Karpas-422 (cell line): ENCODE measurements at regions not wholly inside any gene's neighbourhood (a gene's known extent, or its start where the extent isn't known, plus 50 kb on each side); places are given as distances from the start of the nearest gene placed in this dataset.

Source experiments
- DNase-seq: peaks from one replicate; pipeline ENCODE4 v3.0.0-alpha.2; 2015
- H2AFZ ChIP-seq: fragments of 200-600 bp; sonication (generic); 2 replicates; pipeline ENCODE4 v1.6.1; 2014; ENCODE audit warnings: antibody characterized with exemption, low read length, mixed read lengths
- H3K27ac ChIP-seq: fragments of 200-600 bp; sonication (generic); 2 replicates; pipeline ENCODE4 v1.5.1; 2014; ENCODE audit warnings: mild to moderate bottlenecking, low read length, moderate library complexity
- H3K27me3 ChIP-seq: fragments of 200-600 bp; sonication (generic); 2 replicates; pipeline ENCODE4 v1.6.1; 2014; ENCODE audit warnings: low read length, mixed read lengths
- H3K36me3 ChIP-seq: fragments of 200-600 bp; sonication (generic); 2 replicates; pipeline ENCODE4 v1.6.1; 2014; ENCODE audit warnings: low read length, mixed read lengths; ENCODE audit not compliant: insufficient read depth
- H3K4me1 ChIP-seq: fragments of 200-600 bp; sonication (generic); 2 replicates; pipeline ENCODE4 v1.6.1; 2014; ENCODE audit warnings: mild to moderate bottlenecking, low read length, mixed read lengths
- H3K4me2 ChIP-seq: fragments of 200-600 bp; sonication (generic); 2 replicates; pipeline ENCODE4 v1.6.1; 2014; ENCODE audit warnings: low read length, low read depth, mild to moderate bottlenecking; ENCODE audit not compliant: poor library complexity, severe bottlenecking
- H3K4me3 ChIP-seq: fragments of 200-600 bp; sonication (generic); 2 replicates; pipeline ENCODE4 v1.5.1; 2014; ENCODE audit warnings: mild to moderate bottlenecking, antibody characterized with exemption, low read length, mixed read lengths
- H3K79me2 ChIP-seq: fragments of 200-600 bp; sonication (generic); 2 replicates; pipeline ENCODE4 v1.6.1; 2014; ENCODE audit warnings: mild to moderate bottlenecking, low read length, mixed read lengths
- H3K9ac ChIP-seq: fragments of 200-600 bp; sonication (generic); 2 replicates; pipeline ENCODE4 v1.6.0; 2014; ENCODE audit warnings: low read length
- H3K9me2 ChIP-seq: fragments of 200-600 bp; sonication (generic), shearing (Covaris generic); replicated peaks from 2 replicates; pipeline ENCODE4 v1.6.0; 2014; ENCODE audit warnings: mild to moderate bottlenecking, low read length, moderate library complexity; ENCODE audit not compliant: insufficient read depth
- H3K9me3 ChIP-seq: fragments of 300-700, 200-600 bp; sonication (generic); 2 replicates; pipeline ENCODE4 v1.6.1; 2014; ENCODE audit warnings: low read length, mixed read lengths
- H4K20me1 ChIP-seq: fragments of 200-600 bp; sonication (generic); 2 replicates; pipeline ENCODE4 v1.6.1; 2014; ENCODE audit warnings: mild to moderate bottlenecking, antibody characterized with exemption, low read length, low read depth; ENCODE audit not compliant: insufficient read depth

DNA sequence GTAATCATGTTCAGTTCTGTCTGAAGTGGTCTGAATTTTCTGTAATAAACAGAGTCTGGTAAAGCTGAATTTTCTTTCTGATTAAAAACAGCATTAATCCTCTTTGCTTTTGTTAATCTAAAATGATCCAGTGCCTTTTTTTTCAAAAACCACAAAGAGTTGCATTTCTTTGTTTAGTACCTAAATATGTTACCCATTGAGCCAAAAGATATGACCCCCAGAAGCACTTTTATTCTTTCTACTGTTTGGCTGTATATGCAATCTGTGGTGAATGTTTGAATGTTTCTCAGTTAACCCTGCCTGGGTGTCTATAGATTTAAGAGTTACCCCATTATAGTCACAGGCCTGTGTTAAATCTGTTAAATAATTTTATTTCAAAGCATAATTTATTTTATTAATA lies 394.8 kb downstream of the PTPRC start:
- no peaks in the 10 kb centered on the region for H3K79me2 ChIP-seq

GRCh38 chr1:199038156-199038555 lies 399.3 kb downstream of the PTPRC start:
- H3K79me2 ChIP-seq, result no peaks in the 10 kb centered on the region
- no peak overlapping the region for H3K4me3 ChIP-seq
- no peak overlapping the region for H3K4me2 ChIP-seq
- no peaks in the 10 kb centered on the region for H3K9me3 ChIP-seq
- no peaks in the 10 kb centered on the region for H3K27me3 ChIP-seq
- DNase-seq, result no peak
- no peaks in the 10 kb centered on the region for H4K20me1 ChIP-seq
- no peak overlapping the region for H3K9ac ChIP-seq
- no peak overlapping the region for H3K27ac ChIP-seq
- H3K9me2 ChIP-seq, result no peaks in the 10 kb centered on the region
- H3K4me1 ChIP-seq, result peaks cover 3% of the 10 kb centered on the region; the same call in 1 of the 2 replicates
- H2AFZ ChIP-seq, result no peak overlapping the region
- no peaks in the 10 kb centered on the region for H3K36me3 ChIP-seq

More for the DNA sequence above, 394.8 kb downstream of the PTPRC start:
- H3K4me2 ChIP-seq, result no peak overlapping the region
- H3K9me2 ChIP-seq, result no peaks in the 10 kb centered on the region
- no peaks in the 10 kb centered on the region for H3K4me1 ChIP-seq
- no peaks in the 10 kb centered on the region for H3K9me3 ChIP-seq
- H3K27me3 ChIP-seq, result no peaks in the 10 kb centered on the region
- no peaks in the 10 kb centered on the region for H4K20me1 ChIP-seq
- no peaks in the 10 kb centered on the region for H3K36me3 ChIP-seq
- no peak overlapping the region for H3K9ac ChIP-seq
- no peak for DNase-seq
- H2AFZ ChIP-seq, result no peak overlapping the region
- no peak overlapping the region for H3K4me3 ChIP-seq
- no peak overlapping the region for H3K27ac ChIP-seq

DNA sequence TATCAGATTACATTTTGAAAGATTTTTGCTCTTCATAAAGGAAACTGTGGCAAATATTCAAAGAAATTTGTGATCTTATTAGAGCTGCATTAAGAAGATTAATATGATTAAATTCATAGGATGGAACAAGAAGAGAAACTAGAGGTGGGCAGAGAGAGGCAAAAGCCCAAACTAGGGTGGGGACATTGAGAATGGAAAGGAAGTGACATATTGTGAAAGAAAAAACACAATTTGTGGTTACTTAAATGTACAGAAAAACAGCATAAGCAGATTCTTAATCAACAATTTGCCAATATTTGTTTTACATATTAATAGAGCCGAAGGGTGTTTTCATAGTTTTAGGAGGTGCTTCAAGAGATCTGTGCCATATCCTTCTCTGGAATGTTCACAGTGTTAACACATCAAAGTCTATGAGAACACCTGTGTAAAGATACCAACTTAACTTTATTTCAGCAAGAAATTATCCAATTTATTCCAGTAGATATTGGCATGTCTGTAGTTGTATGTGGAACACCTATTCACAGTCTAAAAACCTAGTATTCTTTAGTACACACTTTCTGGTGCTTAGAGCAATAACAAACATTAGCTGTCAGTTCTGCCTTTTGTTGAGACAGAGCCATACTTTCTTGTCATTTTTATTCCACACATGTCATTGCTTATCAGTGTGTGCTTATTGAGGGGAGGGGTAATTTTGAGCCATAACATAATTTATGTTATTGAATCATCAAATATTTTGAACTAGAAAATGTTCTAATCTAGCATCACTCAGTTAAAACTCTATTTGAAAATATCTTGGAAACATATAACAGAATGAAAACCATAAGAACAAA lies 401.5 kb downstream of the PTPRC start:
- Histone ChIP-seq H4K20me1 (no peaks in the 10 kb centered on the region), H2AFZ (no peak overlapping the region)

GRCh38 chr1:199041173-199041914 lies 402.5 kb downstream of the PTPRC start:
- Histone ChIP-seq H3K27ac (no peak overlapping the region), H3K79me2 (no peaks in the 10 kb centered on the region), H3K4me1 (peaks cover 3% of the 10 kb centered on the region; the same call in 1 of the 2 replicates), H3K9ac (no peak overlapping the region), H3K4me3 (no peak overlapping the region), H4K20me1 (no peaks in the 10 kb centered on the region), H3K36me3 (no peaks in the 10 kb centered on the region), H3K4me2 (no peak overlapping the region), H2AFZ (no peak overlapping the region), H3K9me3 (no peaks in the 10 kb centered on the region), H3K9me2 (no peaks in the 10 kb centered on the region), H3K27me3 (no peaks in the 10 kb centered on the region)
- no peak for DNase-seq

More for the DNA sequence above, 401.5 kb downstream of the PTPRC start:
- Histone ChIP-seq H3K36me3 (no peaks in the 10 kb centered on the region), H3K4me3 (no peak overlapping the region), H3K4me2 (no peak overlapping the region), H3K9me3 (no peaks in the 10 kb centered on the region), H3K79me2 (no peaks in the 10 kb centered on the region), H3K4me1 (peaks cover 3% of the 10 kb centered on the region; the same call in 1 of the 2 replicates), H3K27ac (no peak overlapping the region), H3K9ac (no peak overlapping the region), H3K9me2 (no peaks in the 10 kb centered on the region), H3K27me3 (no peaks in the 10 kb centered on the region)
- no peak for DNase-seq

DNA sequence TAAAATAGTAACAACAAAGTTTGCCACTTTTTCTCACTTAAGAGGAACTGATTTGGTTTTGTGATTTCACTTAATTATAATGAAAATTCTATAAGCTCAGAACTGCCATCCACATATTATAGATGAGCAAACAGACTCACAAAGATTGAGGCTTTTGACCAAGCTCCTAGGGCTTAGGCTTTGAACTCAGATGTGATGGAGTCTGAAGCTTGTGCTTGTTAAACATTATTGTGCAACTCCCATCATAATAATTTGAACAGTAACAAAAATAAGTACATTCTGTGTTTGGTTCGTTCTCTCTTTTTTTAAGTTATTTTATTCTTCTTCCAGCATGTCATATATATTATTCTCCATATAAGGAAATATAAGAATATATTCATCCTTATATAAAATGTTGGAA lies 403.4 kb downstream of the PTPRC start:
- Histone ChIP-seq H3K27ac (no peak overlapping the region), H3K4me2 (no peak overlapping the region), H3K4me3 (no peak overlapping the region)

GRCh38 chr1:199044191-199044590 lies 405.4 kb downstream of the PTPRC start:
- no peak overlapping the region for H3K9ac ChIP-seq
- no peak overlapping the region for H3K4me2 ChIP-seq
- H3K27ac ChIP-seq, result no peak overlapping the region
- peaks cover 3% of the 10 kb centered on the region; the same call in 1 of the 2 replicates for H3K4me1 ChIP-seq
- H3K9me2 ChIP-seq, result no peaks in the 10 kb centered on the region
- H2AFZ ChIP-seq, result no peak overlapping the region
- no peaks in the 10 kb centered on the region for H4K20me1 ChIP-seq
- no peaks in the 10 kb centered on the region for H3K36me3 ChIP-seq
- DNase-seq, result no peak
- no peaks in the 10 kb centered on the region for H3K9me3 ChIP-seq
- H3K4me3 ChIP-seq, result no peak overlapping the region
- no peaks in the 10 kb centered on the region for H3K27me3 ChIP-seq
- no peaks in the 10 kb centered on the region for H3K79me2 ChIP-seq

More for the DNA sequence above, 403.4 kb downstream of the PTPRC start:
- no peaks in the 10 kb centered on the region for H3K36me3 ChIP-seq
- no peaks in the 10 kb centered on the region for H4K20me1 ChIP-seq
- peaks cover 3% of the 10 kb centered on the region; the same call in 1 of the 2 replicates for H3K4me1 ChIP-seq
- no peaks in the 10 kb centered on the region for H3K9me3 ChIP-seq
- no peak for DNase-seq
- no peak overlapping the region for H2AFZ ChIP-seq
- H3K79me2 ChIP-seq, result no peaks in the 10 kb centered on the region
- H3K9me2 ChIP-seq, result no peaks in the 10 kb centered on the region
- H3K9ac ChIP-seq, result no peak overlapping the region
- H3K27me3 ChIP-seq, result no peaks in the 10 kb centered on the region

DNA sequence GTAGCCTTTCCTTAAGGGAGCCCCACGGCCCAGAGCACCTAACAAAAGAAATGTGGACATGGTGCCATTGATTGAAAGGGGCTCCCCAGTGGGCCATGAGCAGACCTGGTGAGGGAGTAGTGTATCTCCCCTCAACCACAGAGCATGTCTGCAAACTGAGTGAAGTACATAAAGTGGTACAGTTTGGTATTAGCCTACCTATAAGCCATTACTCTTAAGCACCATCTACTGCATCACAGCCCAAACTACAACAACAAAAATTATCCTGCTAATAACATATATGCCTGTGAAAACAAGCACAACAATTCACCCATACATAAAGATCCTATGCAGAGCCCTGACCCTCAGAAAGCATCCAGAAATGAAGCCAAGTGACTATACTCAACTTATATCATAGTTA lies 407.8 kb downstream of the PTPRC start:
- no peak overlapping the region for H2AFZ ChIP-seq
- no peak for DNase-seq
- peaks cover 2% of the 10 kb centered on the region; the same call in 1 of the 2 replicates for H3K4me1 ChIP-seq
- H3K27ac ChIP-seq, result no peak overlapping the region
- H4K20me1 ChIP-seq, result no peaks in the 10 kb centered on the region
- no peaks in the 10 kb centered on the region for H3K36me3 ChIP-seq
- no peak overlapping the region for H3K4me2 ChIP-seq
- no peaks in the 10 kb centered on the region for H3K79me2 ChIP-seq
- no peak overlapping the region for H3K4me3 ChIP-seq
- H3K9me2 ChIP-seq, result no peaks in the 10 kb centered on the region
- no peaks in the 10 kb centered on the region for H3K9me3 ChIP-seq
- no peak overlapping the region for H3K9ac ChIP-seq
- no peaks in the 10 kb centered on the region for H3K27me3 ChIP-seq

GRCh38 chr1:199054694-199055093 lies 415.9 kb downstream of the PTPRC start:
- H3K9ac ChIP-seq, result no peak overlapping the region
- no peak overlapping the region for H3K27ac ChIP-seq
- H3K4me2 ChIP-seq, result no peak overlapping the region
- H2AFZ ChIP-seq, result no peak overlapping the region
- no peaks in the 10 kb centered on the region for H4K20me1 ChIP-seq
- H3K36me3 ChIP-seq, result no peaks in the 10 kb centered on the region
- H3K4me1 ChIP-seq, result no peaks in the 10 kb centered on the region
- H3K79me2 ChIP-seq, result no peaks in the 10 kb centered on the region
- H3K9me3 ChIP-seq, result no peaks in the 10 kb centered on the region
- no peak for DNase-seq
- H3K9me2 ChIP-seq, result no peaks in the 10 kb centered on the region
- no peak overlapping the region for H3K4me3 ChIP-seq
- H3K27me3 ChIP-seq, result no peaks in the 10 kb centered on the region
